ENCODE measurements at regions not wholly inside any gene's neighbourhood (a gene's known extent, or its start where the extent isn't known, plus 50 kb on each side); places are given as distances from the start of the nearest gene placed in this dataset.

DNA sequence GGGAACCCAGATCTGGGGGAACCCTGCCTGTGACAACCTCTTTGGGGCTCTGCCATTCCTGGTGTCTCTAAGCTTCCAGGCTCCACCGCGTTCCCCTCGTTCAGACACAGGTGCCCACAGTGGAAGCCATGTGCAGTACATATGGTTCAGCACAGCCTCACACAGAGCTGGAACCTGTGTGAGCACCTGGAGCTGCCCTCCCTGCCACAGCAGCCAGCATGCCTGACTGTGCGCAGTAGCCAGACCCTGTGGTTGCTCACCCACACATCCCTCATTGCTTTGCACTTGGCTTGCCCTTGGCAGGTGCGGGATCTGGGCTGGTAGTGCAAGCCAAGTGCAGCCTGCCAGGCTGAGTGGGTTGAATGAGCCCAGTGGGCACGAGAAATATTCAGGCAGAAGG is 814.2 kb downstream of the PDHA2 start:
- Histone ChIP-seq H3K36me3 (ENCODE audit: control insufficient read depth in 2 of 2, extremely low read depth in 1 of 2, insufficient read depth in 2 of 2, low read length in 2 of 2) (no peaks in the 10 kb centered on the region), H3K4me3 (ENCODE audit: control insufficient read depth in 2 of 3, extremely low read depth in 1 of 3, insufficient read depth in 2 of 3, low read depth in 1 of 3, low read length in 3 of 3) (no peak overlapping the region), H3K9me1 (ENCODE audit: control insufficient read depth, extremely low read depth, insufficient read depth, low read length) (no peaks in the 10 kb centered on the region), H3K27ac (ENCODE audit: control insufficient read depth, insufficient read depth, low read length) (no peak overlapping the region), H3K9ac (ENCODE audit: control insufficient read depth, extremely low read depth, insufficient read depth, low read length) (no peak overlapping the region), H3K4me1 (ENCODE audit: control insufficient read depth, extremely low read depth, insufficient read depth, low read length) (no peaks in the 10 kb centered on the region), H3K4me2 (ENCODE audit: control insufficient read depth, extremely low read depth, insufficient read depth, low read depth, low read length) (no peak overlapping the region), H2AFZ (ENCODE audit: control insufficient read depth, low read length) (no peak overlapping the region), H4K20me1 (ENCODE audit: control insufficient read depth, extremely low read depth, insufficient read depth, low read length) (no peaks in the 10 kb centered on the region), H3K27me3 (ENCODE audit: control insufficient read depth, extremely low read depth, insufficient read depth, low read length) (no peaks in the 10 kb centered on the region), H3K9me3 (ENCODE audit: control insufficient read depth, low read depth, low read length) (peaks cover 3% of the 10 kb centered on the region), H3K79me2 (ENCODE audit: control insufficient read depth, insufficient read depth, low read length) (no peaks in the 10 kb centered on the region)
- DNase-seq (ENCODE audit: low read depth, low spot score): no peak
- dilution Hi-C loops (cut with MboI; ENCODE audit: extremely low pct_ligation_motif_present, low sequenced_read_pairs): no loop called here
- TF ChIP-seq EZH2 (IDR thresholded peaks at IDR 0.05; ENCODE audit: low read length): no peak
- TF ChIP-seq, protein P1, sequence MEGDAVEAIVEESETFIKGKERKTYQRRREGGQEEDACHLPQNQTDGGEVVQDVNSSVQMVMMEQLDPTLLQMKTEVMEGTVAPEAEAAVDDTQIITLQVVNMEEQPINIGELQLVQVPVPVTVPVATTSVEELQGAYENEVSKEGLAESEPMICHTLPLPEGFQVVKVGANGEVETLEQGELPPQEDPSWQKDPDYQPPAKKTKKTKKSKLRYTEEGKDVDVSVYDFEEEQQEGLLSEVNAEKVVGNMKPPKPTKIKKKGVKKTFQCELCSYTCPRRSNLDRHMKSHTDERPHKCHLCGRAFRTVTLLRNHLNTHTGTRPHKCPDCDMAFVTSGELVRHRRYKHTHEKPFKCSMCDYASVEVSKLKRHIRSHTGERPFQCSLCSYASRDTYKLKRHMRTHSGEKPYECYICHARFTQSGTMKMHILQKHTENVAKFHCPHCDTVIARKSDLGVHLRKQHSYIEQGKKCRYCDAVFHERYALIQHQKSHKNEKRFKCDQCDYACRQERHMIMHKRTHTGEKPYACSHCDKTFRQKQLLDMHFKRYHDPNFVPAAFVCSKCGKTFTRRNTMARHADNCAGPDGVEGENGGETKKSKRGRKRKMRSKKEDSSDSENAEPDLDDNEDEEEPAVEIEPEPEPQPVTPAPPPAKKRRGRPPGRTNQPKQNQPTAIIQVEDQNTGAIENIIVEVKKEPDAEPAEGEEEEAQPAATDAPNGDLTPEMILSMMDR (optimal IDR thresholded peaks at IDR 0.05 in 1 of 3, IDR thresholded peaks at IDR 0.05 in 1 of 3, conservative IDR thresholded peaks at IDR 0.05 in 1 of 3; ENCODE audit: extremely low read depth in 1 of 3, insufficient read depth in 2 of 3, low read length in 3 of 3): no peak
- FAIRE-seq: no peak

DNA sequence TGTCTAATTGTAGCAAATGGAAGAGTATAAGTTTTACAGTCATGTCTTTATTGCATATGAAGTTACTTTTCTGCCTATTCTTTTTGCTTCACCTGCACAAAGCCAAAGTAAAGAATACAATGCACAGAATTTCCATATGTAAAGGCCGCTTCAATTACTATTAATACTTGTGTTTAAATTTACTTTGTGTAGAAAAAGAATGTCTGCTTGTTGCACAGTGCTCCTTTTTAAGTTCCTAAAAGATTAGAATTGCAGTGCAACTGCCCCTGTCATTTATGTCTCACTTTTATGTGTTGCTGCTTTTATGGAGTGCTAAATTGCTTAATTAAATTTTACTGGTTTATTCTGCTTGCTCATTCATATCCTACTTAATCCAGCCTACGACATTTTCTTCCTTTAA is 830.5 kb downstream of the PDHA2 start:
- H3K9me3 ChIP-seq (ENCODE audit: control insufficient read depth, low read depth, low read length): no peaks in the 10 kb centered on the region
- dilution Hi-C loops (cut with MboI; ENCODE audit: extremely low pct_ligation_motif_present, low sequenced_read_pairs): no loop called here
- H3K4me1 ChIP-seq (ENCODE audit: control insufficient read depth, extremely low read depth, insufficient read depth, low read length): no peaks in the 10 kb centered on the region
- no peak overlapping the region for H3K9ac ChIP-seq (ENCODE audit: control insufficient read depth, extremely low read depth, insufficient read depth, low read length)
- no peak overlapping the region for H2AFZ ChIP-seq (ENCODE audit: control insufficient read depth, low read length)
- FAIRE-seq (no peak), DNase-seq (ENCODE audit: low read depth, low spot score) (no peak)
- no peak overlapping the region for H3K4me3 ChIP-seq (ENCODE audit: control insufficient read depth in 2 of 3, extremely low read depth in 1 of 3, insufficient read depth in 2 of 3, low read depth in 1 of 3, low read length in 3 of 3)
- no peak overlapping the region for H3K4me2 ChIP-seq (ENCODE audit: control insufficient read depth, extremely low read depth, insufficient read depth, low read depth, low read length)
- no peaks in the 10 kb centered on the region for H3K36me3 ChIP-seq (ENCODE audit: control insufficient read depth in 2 of 2, extremely low read depth in 1 of 2, insufficient read depth in 2 of 2, low read length in 2 of 2)
- H3K27ac ChIP-seq (ENCODE audit: control insufficient read depth, insufficient read depth, low read length): no peak overlapping the region
- H3K9me1 ChIP-seq (ENCODE audit: control insufficient read depth, extremely low read depth, insufficient read depth, low read length): no peaks in the 10 kb centered on the region
- no peaks in the 10 kb centered on the region for H3K27me3 ChIP-seq (ENCODE audit: control insufficient read depth, extremely low read depth, insufficient read depth, low read length)
- no peaks in the 10 kb centered on the region for H4K20me1 ChIP-seq (ENCODE audit: control insufficient read depth, extremely low read depth, insufficient read depth, low read length)
- no peak for TF ChIP-seq EZH2 (IDR thresholded peaks at IDR 0.05; ENCODE audit: low read length)
- TF ChIP-seq, protein P1 (optimal IDR thresholded peaks at IDR 0.05 in 1 of 3, IDR thresholded peaks at IDR 0.05 in 1 of 3, conservative IDR thresholded peaks at IDR 0.05 in 1 of 3; ENCODE audit: extremely low read depth in 1 of 3, insufficient read depth in 2 of 3, low read length in 3 of 3): no peak
- H3K79me2 ChIP-seq (ENCODE audit: control insufficient read depth, insufficient read depth, low read length): no peaks in the 10 kb centered on the region

Measured in keratinocyte (primary cell).